ENCODE measurements at regions not wholly inside any gene's neighbourhood (a gene's known extent, or its start where the extent isn't known, plus 50 kb on each side); places are given as distances from the start of the nearest gene placed in this dataset.

DNA sequence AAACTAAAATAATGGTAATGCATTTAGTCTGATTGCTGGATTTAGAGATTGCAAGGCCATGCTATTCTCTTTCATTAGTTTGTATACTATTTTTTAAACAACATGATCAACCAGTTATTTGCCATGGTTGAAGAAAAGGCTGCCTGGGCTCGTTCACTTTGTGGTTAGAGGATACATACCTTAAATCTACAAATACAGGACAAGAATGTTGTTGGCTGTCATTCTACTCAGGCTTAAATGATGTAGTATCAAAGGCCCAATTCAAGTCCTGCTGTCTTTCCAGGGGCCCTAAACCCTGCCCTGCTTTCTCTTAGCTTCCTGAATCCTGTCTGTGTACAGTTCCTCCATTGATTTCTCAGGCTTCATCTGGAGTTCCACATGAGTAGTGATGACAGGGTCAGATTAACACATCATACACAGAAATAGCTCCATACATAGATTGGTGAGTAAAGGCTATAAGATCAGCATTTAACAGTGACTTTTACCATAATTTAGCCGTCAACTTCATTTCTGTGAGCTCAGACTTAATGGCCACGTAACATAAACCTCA is 114.9 kb upstream of the GPRIN3 start:
- no peak for DNase-seq (ENCODE audit: low read depth)

DNA sequence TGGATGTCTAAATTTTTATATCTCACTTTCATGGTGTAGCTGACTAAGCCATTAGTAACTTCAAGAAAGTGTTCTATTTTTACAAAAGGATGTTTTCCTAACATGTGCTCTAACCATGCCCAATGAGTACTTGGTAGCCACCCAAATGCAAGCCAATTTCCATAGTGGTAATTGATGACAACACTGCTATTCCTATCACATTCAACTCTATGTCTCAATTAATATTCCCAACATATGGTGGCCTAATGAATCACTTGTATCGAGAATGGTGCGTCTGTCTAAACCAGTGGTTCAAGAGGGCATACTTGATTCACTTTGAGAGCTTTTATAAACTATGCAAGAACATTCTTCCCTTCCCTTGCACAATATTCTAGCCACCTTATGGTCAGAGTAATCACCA is 112.9 kb upstream of the GPRIN3 start:
- DNase-seq (ENCODE audit: low read depth): no peak

DNA sequence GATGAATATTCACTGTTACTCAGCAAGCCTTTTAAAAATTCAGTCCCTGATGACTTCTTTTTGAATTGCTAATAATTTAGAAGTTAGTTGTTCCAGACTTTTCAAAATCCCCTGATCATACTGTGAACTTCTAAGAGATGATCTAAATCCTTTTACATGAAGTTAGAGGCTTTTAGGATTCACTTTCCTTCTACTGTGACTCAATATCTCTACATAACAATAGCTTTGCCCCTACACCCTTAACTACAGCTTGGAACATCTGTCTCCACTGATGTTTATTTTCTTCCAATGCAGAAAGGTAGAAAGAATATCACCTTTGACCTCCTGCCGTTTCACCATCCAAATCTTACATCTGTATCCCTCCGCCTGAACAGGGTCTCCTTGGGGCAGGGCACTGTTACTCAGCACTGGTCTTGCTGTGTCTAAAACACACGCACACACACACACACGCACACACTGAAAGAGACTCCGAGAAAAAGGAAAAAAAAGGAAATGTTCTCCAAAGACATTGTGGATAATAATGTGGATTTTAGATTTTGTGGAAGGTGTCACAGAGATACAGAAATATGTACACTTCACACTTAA is 111.6 kb upstream of the GPRIN3 start:
- DNase-seq (ENCODE audit: low read depth): no peak

DNA sequence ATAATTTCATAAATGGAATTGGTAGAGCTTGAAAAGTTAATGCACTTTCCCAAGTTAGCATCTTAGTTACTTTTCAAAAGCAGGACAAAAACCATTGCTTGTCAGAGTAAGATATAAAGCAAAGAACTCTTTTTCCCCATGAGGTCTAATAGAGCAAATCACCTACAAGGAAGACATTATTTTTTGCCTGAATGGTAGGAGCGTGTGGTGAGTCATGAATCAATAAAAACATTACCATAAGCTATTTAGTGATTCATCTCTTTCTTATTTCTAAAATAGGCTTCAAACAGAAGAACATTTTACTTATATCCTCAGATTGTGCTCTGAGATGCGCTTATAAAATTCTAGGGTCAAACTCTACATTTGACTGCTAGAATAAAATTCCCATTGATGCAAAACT is 109.4 kb upstream of the GPRIN3 start:
- DNase-seq (ENCODE audit: low read depth): peak; percentile 22

DNA sequence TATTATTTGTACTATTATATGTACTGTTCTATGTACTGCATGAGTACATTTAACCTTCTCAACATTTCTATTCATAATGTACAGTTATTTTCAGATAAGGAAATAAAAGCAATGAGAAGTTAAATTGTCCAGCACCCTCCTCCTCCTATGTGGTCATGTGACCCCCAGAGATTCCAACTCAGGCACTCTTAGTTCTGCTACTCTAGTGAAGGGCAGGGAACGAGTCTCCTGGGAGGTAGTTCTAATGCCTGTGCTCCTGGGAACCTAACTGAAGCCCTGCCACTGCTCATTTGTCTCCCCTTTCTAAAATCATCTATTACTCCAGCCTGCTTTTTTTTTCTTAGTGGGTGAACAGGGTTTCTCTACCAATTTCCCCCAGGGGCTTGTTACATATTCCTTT is 105.9 kb upstream of the GPRIN3 start:
- DNase-seq (ENCODE audit: low read depth): no peak

DNA sequence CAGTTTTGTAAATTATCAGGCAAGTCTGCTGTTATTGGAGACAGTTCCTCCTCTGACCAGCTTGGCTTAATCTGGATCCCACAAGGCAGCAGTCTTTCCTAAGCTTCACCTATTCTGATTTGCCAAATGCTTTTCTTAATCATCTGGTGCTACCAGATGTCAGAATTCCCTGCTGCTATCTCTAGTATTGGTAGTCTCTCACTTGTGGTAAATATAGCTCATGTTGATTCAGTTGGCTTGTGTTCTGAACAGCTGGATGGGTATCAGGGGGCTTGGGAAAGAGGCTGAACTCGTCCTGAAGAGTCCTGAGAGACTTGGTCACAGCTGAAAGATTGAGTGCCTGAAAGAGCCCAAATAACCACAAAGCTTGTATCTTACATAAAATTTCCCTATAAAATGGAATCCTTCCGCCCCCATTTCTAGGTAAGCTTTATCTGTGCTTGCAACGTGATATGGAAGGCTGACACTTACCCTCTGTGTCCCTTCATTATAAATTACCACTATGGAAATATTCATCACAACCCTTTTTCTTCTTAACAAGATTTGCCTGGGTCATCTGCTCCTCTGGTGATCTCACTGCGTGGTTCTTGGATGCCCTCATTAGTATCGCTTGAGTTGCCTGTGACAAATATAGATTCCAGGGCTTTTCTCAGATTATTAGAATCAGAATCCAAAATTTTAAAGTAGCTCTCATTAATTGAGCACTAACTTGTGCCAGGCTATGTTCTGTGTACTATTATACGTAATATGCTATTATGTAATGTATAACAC is 104.1 kb upstream of the GPRIN3 start:
- no peak for DNase-seq (ENCODE audit: low read depth)

DNA sequence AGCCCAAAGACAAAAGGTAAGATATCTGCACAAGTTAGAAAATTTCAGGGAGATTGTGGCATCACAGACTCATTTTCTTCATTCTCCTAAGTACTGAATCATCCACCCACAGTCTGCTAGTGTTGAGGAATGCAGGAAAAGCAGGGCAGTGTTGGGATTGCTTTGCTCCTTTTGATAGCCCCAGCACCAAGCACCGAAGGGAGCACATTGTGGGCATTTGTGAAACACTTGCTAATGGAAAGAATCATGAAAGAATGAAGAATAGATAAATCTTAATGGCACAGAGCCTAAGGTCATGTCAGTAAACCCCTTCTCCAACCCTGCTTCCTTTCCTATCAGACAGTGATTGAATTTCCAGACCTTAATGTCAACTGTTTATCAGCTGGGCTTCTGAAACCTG is 103.1 kb upstream of the GPRIN3 start:
- DNase-seq (ENCODE audit: low read depth): peak; percentile 22

DNA sequence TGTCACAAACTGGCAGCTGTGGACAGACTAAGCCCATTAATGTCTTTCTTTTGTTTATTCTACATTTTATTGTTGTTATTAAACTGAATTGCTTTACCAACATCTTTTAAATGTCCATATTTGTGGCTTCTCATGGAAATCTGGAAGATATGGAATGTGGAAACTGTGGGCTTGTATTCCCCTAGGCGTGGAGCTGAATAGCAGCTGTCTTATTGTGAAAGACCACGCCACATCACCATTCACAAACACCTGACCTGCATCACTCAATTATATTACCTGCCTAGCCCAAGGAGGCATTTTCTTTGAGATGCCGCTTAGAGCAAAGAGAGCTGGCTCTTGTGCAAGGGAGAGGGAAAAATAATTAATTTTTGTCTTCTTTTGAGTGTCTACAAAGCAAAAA is 96.9 kb upstream of the GPRIN3 start:
- DNase-seq (ENCODE audit: low read depth): no peak

DNA sequence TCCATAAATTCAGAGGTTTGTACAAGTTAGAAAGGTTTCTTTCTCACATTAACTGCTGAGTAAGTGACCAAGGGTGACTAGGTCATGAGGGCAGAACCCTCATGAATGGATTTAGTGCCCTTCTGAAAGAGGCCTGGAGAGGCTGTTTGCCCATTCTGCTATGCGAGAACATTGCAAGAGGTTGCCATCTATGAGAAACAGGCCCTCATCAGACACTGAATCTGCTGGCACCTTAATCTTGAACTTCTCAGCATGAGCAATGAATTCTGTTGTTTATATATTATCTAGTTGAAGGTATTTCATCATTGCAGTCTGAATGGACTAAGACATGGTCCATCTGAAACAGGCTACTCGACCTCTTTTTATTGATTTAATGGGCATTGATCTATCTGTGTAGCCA is 96.2 kb upstream of the GPRIN3 start:
- no peak for DNase-seq (ENCODE audit: low read depth)

DNA sequence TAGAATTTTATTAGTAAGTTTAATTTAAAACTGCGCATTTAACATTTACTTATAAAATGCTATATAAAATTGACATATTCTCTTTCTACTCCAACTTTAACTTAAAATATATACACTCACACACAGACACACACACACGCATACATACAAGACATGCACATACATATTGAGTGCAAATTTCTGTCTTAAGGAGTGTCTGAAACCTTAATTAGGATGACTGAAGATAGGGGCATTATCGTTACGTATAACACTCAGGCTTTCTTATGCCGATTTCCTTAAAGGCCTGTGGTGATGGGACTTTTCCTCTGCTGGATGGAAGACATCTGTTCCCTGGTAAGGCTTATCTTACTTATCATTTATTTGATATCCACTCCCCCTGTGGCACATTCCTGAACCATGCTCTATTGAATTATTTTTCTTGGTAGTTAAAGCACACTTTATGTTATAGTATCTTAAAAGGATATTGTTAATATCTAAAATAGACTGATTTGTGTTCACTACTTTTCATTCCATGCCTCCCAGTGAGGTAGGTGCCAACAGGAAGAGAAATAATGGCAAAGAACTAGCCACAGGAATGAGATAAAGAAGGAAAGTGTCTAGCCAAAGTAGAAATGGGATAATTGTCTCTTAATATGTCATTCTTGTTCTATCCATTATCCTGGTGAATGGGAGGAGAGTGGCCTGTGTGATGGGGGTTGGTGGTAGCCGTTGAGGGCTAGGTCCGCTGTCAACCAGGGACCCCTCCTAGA is 92.9 kb upstream of the GPRIN3 start:
- no peak for DNase-seq (ENCODE audit: low read depth)

DNA sequence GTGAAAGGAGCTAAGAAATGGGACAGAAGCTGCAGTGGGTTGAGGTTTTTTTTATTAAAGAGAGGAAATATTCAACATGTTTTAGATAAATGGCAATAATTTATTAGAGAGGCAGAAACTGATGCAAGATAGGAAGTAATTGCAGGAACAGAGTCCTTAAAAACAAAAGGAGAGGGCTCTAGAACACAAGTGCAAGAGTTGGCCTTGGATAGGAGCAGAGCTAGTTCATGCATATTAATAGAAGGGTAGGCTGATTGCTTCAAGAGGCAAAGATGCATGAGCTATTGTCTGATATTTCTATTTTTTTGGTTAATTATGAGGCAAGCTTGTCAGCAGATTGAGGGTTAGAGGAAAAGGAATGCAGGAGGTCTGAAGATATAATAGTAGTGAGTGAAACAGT is 91.0 kb upstream of the GPRIN3 start:
- no peak for DNase-seq (ENCODE audit: low read depth)

DNA sequence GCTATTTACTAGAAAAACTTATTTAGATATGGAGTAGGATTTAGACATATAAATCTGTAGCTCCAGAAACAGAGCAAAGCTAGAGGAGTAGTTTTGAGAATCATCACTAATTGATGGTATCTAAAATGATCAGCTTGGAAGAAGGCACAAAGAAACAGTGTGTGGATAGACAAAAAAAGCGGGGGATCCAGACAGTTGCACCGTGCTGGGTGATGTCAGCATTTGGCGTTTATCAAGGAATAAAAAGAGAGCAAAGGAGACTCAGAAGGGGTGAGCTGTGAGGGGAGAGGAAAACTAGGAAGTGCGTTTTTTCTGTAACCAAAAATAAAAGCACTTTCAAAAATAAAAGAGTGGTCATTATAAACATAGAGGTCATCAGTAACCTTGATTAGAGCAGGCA is 90.5 kb upstream of the GPRIN3 start:
- DNase-seq (ENCODE audit: low read depth): no peak

DNA sequence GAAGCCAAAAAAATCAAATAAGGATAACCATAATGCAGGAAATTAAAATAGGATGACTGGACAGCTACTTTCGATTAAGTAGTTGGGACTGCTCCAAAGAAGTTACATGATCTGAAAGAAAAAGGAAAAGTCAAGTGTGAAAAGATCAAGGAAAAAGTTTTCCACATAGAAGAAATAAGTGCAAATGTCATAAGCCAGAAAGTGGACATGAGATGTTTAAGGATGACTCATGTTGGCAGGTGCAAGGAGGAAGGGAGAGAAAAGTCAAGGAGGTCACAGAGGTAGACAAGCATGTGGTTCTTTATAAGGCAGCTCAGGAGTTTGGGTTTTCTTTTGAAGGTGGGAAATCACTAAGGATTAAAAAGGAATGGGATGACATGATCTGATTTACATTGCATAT is 89.8 kb upstream of the GPRIN3 start:
- no peak for DNase-seq (ENCODE audit: low read depth)

DNA sequence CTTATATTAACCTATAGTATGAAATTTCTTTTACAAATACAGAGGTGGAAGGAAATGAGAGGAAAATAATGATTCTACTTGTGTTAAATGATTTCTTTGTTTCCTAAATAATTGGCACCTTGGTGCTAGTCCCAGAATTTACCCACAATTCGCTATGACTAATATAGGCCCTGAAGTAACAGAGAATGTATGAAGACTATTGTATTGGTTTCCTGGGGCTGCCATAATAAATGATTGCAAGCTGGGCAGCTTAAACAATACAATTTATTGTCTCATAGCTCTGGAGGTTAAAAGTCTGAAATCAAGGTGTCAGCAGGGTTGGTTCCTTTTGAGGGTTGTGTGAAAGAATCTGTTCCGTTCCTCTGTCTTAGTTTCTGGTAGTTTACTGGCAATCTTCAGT is 74.8 kb upstream of the GPRIN3 start:
- no peak for DNase-seq (ENCODE audit: low read depth)

DNA sequence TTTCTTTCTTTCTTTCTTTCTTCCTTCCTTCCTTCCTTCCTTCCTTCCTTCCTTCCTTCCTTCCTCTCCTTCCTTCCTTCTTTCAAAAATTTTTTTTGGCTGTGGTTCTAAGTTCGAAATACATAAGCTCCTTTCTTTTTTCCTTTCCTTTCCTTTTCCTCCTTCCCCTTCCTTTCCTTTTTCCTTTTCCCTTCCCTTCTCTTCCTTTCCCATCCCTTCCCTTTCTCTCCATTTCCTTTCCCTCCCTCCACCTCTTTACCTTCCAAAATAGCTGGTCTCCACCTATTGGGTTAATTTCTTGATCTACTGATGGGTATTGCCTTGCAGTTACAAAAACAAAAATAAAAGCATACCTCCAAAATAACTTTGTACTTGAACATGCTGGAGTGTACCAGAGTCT is 73.4 kb upstream of the GPRIN3 start:
- no peak for DNase-seq (ENCODE audit: low read depth)

DNA sequence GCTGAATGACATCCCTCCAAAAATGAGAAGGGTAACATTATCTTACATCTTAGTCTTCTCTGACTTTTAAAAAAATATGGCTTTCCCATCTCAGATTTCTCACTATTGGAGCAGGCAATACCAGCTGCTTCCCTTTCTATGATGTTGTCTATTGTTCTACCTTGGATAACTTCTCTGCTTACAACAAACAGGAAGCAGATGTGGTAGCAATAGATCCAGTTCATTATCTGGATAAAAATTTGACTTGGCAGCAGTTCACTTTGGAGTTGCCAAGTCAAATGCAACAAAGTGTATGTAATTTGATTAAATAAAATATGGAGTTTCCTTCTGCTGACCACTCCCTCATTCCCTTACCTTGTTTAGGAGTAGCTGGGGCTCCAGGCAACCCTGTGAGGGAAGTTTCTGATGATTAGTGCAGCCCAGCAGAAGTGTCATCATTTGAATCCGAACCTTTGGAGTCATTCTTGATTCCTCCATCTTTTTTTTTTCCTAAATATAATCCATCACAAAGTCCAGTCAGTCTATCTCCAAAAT is 72.0 kb upstream of the GPRIN3 start:
- DNase-seq (ENCODE audit: low read depth): no peak

DNA sequence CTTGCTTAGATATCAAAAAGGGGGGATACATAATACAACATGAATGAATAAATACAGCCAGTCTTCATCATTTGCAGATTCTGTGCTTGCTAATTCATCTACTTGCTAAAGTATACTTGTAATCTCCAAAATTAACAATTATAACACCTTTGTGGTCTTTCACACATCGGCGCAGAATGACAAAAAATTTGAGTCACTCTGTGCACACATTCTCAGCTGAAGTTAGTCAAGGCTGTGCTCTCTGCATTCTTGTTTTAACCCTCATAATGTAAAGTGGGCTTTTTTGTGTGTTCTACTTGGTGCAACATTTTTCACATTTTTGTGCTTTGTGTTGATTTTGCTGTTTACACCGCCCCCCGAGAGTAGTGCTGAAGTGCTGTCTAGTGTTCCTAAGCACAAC is 65.8 kb upstream of the GPRIN3 start:
- DNase-seq (ENCODE audit: low read depth): no peak

DNA sequence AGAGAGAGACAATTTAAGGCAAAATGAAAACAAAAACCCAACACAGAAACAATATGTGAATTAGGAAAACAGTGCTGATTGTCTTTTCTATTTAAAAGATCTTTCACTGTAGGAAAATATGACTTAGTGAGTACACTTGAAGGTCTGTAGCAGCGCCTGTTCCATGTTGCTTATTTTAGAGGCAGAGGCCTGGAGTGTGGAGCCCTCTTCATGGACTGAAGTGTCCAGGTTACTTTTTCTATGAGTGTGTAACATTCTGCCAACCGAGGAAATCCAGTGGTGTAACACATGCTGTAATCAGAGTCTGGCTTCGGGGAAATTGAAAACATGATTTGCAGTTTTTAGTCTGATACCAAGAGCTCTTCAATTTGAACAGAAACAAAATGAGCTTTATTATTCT is 64.0 kb upstream of the GPRIN3 start:
- no peak for DNase-seq (ENCODE audit: low read depth)

DNA sequence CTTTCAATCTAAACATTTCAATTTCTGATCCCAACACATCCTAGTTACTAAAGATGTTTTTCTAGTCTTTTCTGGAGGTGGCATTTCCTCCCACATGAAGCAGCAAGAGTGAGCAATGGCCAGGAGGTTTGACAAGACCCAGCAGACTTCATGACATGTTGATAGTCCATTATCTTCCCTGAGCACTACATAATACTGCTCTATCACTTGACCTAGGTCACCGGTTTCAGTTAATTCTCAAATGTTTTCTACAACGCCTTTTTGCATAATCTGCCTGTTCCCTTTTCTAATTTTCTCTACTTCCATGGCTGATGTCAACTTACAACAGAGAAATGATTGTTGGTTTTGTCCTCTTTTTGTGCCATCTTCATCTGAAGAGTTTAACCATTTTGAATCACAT is 62.0 kb upstream of the GPRIN3 start:
- no peak for DNase-seq (ENCODE audit: low read depth)

DNA sequence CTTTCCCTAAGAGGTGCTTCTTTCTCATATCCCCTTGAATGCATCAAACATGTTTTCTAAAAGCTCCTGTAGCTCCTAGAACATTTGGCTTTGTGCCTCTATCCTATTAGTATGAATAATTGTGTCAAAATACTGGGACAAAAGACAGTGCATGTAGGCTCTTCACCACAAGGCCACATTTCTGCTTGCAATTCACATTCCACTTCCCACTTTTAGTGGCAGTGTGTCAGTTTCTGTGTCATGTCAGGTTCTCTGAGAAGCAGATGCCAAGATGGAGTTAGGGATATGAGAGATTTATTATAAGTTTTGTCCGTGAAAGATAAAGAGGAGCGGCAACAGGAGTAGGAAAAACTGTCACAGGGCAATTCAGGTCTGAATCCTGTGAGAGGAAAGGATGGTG is 61.3 kb upstream of the GPRIN3 start:
- DNase-seq (ENCODE audit: low read depth): no peak

DNA sequence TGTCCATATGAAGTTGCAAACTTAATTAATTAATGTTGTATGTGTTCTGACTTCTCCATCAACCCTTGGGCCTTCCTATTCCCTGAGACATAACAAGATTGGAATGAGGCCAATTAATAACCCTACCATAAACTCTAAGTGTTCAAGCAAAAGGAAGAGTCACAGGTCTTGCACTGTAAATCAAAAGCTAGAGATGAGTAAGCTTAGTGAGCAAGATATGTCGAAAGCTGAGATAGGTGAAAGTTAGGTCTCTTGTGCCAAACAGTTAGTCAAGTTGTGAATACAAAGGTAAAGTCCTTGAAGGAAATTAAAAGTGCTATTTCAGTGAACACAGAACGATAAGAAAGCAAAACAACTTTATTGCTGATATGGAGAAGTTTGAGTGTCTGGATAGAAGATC is 58.2 kb upstream of the GPRIN3 start:
- peak; percentile 3 for DNase-seq (ENCODE audit: low read depth)

DNA sequence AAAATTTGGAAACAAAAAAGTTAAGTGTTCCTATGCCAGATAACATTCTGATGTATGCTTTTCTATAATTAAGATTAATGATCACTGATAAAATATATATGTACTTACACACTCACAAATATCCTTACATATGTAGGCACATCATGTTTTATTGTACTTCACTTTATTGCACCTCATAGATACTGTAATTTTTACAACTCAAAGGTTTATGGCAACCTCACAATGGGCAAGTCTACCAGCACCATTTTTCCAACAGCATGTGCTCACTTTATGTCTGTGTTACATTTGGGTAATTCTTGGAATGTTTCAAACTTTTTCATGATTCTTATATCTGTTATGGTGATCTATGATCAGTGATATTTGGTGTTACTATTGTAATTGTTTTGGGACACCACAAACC is 57.8 kb upstream of the GPRIN3 start:
- DNase-seq (ENCODE audit: low read depth): no peak

DNA sequence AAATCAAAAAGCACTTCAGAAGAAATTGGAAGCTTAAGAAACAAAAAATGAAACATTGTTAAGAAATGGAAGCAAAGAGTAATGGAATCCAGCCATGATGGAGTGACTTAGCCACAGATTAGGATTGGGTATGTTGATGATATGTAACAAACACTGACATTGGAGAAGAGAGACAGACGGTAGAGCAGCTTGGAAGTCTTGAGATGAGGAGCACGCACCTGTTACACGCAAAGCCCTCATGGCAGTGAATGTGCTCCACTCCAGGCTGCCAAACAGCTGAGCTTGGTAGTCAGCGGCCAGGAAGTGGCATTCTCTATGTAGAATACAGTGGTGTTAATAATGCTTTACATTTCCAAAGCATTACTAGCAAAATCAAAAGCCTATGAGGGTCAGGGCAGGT is 56.9 kb upstream of the GPRIN3 start:
- DNase-seq (ENCODE audit: low read depth): no peak
